Transverse colon (tissue), 4 donors: ENCODE measurements at regions not wholly inside any gene's neighbourhood (a gene's known extent, or its start where the extent isn't known, plus 50 kb on each side); places are given as distances from the start of the nearest gene placed in this dataset.
"Not testable (repeated sequence)": the region's sequence is repeated elsewhere in the genome, so short reads cannot be mapped to it uniquely, and the experiment has no call there.

Experiments used
- CTCF ChIP-seq, 5 experiments: fragments of 200-600 bp in 3 of 5; fragments of 450-650 bp in 2 of 5; sonication (generic) in 3 of 5; IDR thresholded peaks; 1 replicate in 2 of 5; 2 replicates in 3 of 5; pipeline ENCODE4 v1.5.1; 2016 to 2017; ENCODE audit warnings: antibody characterized with exemption in 5 of 5, inconsistent platforms in 3 of 5, mild to moderate bottlenecking in 2 of 5, moderate library complexity in 1 of 5
- POLR2AphosphoS5 ChIP-seq, 3 donors: sonication (generic); formaldehyde crosslinking; IDR thresholded peaks; one replicate each; pipeline ENCODE4 v1.6.1; 2016; ENCODE audit warnings: antibody characterized with exemption in 3 of 3

GRCh38 chr7:106714590-106715442 is 53.9 kb upstream of the CCDC71L start:
- not testable (repeated sequence) for TF ChIP-seq CTCF, POLR2AphosphoS5 (IDR thresholded peaks at IDR 0.05)
